ENCODE measurements at regions not wholly inside any gene's neighbourhood (a gene's known extent, or its start where the extent isn't known, plus 50 kb on each side); places are given as distances from the start of the nearest gene placed in this dataset.

GRCh38 chr14:84037593-84037992 is 1492.4 kb upstream of the FLRT2 start:
- TF ChIP-seq CTCF (IDR thresholded peaks at IDR 0.05) (no peak), POLR2A (IDR thresholded peaks at IDR 0.05) (no peak)
